Peyer's patch (tissue), 4 donors: ENCODE measurements at regions not wholly inside any gene's neighbourhood (a gene's known extent, or its start where the extent isn't known, plus 50 kb on each side); places are given as distances from the start of the nearest gene placed in this dataset.

Experiments
- CTCF ChIP-seq, 6 experiments: fragments of 450-650 bp in 4 of 6; fragments of 200-600 bp in 2 of 6; sonication (generic) in 1 of 6; IDR thresholded peaks; one replicate each; pipeline ENCODE4 v1.5.1; 2017 to 2019; ENCODE audit warnings: antibody characterized with exemption in 6 of 6, mild to moderate bottlenecking in 3 of 6, moderate library complexity in 1 of 6
- POLR2A ChIP-seq, 2 donors: fragments of 450-650 bp; IDR thresholded peaks; one replicate each; pipeline ENCODE4 v1.5.1; 2017; ENCODE audit warnings: antibody characterized with exemption in 2 of 2, mild to moderate bottlenecking in 2 of 2, moderate library complexity in 2 of 2

- TF ChIP-seq POLR2A (IDR thresholded peaks at IDR 0.05) (no peak), CTCF (IDR thresholded peaks at IDR 0.05) (no peak)
Observed at GRCh38 chr15:72866866-72867616, 83.5 kb upstream of the ADPGK start.
